ENCODE measurements at regions not wholly inside any gene's neighbourhood (a gene's known extent, or its start where the extent isn't known, plus 50 kb on each side); places are given as distances from the start of the nearest gene placed in this dataset.

- no peak for FAIRE-seq
Observed at GRCh38 chr6:122307577-122307976, 91.9 kb upstream of the HSF2 start.

- FAIRE-seq: no peak
Observed at GRCh38 chr6:122308074-122308473, 91.4 kb upstream of the HSF2 start.

- no peak for FAIRE-seq
Observed at GRCh38 chr6:122315842-122316241, 83.6 kb upstream of the HSF2 start.

GRCh38 chr6:122322824-122323223 lies 76.6 kb upstream of the HSF2 start:
- FAIRE-seq: no peak

- FAIRE-seq: no peak
Observed at GRCh38 chr6:122323361-122323760, 76.1 kb upstream of the HSF2 start.

GRCh38 chr6:122330315-122330714 lies 69.1 kb upstream of the HSF2 start:
- FAIRE-seq: no peak

GRCh38 chr6:122337645-122338044 lies 61.8 kb upstream of the HSF2 start:
- no peak for FAIRE-seq

- FAIRE-seq: no peak
Observed at GRCh38 chr6:122339661-122340060, 59.8 kb upstream of the HSF2 start.

GRCh38 chr6:122347280-122347679 lies 52.2 kb upstream of the HSF2 start:
- FAIRE-seq: no peak

GRCh38 chr6:122347751-122348150 lies 51.7 kb upstream of the HSF2 start:
- FAIRE-seq: no peak

Data from G401.6 (cell line).